ENCODE measurements at regions not wholly inside any gene's neighbourhood (a gene's known extent, or its start where the extent isn't known, plus 50 kb on each side); places are given as distances from the start of the nearest gene placed in this dataset.

DNA sequence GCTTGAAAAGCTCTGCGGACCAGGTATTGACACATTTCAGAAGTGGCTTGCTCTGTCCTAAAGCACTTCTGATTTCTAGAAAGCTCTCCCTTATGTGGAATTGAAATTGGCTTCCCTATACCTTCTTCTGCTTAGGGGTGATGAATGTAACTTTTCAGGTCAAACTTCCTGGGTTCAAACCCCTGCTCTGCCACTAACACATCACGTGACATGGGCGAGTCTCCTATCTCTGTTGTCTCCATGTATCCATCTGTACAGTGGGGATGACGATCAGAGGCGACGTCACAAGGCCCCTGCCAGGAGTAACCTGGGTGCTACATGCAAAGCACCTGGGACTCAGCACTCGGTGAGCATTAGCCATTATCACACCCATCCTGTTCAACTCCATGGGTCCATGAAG lies 73.7 kb upstream of the PIWIL1 start:
- POLR2A ChIA-PET = no interaction called here
- no peak for DNase-seq (ENCODE audit: low read depth, low spot score)
- TF ChIP-seq CTCF (IDR thresholded peaks at IDR 0.05; ENCODE audit: insufficient read depth, low read length, missing control alignments) = no peak
- no peak overlapping the region for H3K4me3 ChIP-seq (ENCODE audit: low read depth, low read length)
- CTCF ChIA-PET = no interaction called here

- TF ChIP-seq CTCF (IDR thresholded peaks at IDR 0.05; ENCODE audit: insufficient read depth, low read length, missing control alignments) = no peak
- DNase-seq (ENCODE audit: low read depth, low spot score) = no peak
- ChIA-PET POLR2A (no interaction called here), CTCF (no interaction called here)
- no peak overlapping the region for H3K4me3 ChIP-seq (ENCODE audit: low read depth, low read length)
Observed at GRCh38 chr12:130266751-130267150, 70.9 kb upstream of the PIWIL1 start.

- no peak overlapping the region for H3K4me3 ChIP-seq (ENCODE audit: low read depth, low read length)
- DNase-seq (ENCODE audit: low read depth, low spot score) = no peak
- POLR2A ChIA-PET = no interaction called here
- CTCF ChIA-PET = no interaction called here
- TF ChIP-seq CTCF (IDR thresholded peaks at IDR 0.05; ENCODE audit: insufficient read depth, low read length, missing control alignments) = no peak
Observed at GRCh38 chr12:130280231-130280630, 57.5 kb upstream of the PIWIL1 start.

DNA sequence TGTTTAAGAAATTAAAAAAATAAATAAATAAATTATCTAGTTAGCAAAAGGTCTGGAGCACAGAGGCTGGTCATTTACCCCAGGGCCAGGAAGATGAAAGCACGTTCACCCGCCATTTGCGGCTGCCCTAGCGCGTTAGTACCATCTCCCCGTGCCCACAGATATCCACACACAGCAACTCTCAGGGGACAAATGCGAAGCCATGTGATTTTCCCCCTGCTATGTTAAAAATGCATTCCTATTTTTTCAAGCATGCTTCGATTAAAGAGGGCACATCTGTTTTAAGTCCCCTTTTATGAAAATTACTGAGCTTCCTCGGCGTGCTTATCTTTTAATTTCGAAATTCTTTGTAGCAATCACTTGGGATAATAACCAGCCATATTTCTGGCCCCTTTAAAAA lies 56.9 kb upstream of the PIWIL1 start:
- TF ChIP-seq CTCF (IDR thresholded peaks at IDR 0.05; ENCODE audit: insufficient read depth, low read length, missing control alignments) = no peak

DNA sequence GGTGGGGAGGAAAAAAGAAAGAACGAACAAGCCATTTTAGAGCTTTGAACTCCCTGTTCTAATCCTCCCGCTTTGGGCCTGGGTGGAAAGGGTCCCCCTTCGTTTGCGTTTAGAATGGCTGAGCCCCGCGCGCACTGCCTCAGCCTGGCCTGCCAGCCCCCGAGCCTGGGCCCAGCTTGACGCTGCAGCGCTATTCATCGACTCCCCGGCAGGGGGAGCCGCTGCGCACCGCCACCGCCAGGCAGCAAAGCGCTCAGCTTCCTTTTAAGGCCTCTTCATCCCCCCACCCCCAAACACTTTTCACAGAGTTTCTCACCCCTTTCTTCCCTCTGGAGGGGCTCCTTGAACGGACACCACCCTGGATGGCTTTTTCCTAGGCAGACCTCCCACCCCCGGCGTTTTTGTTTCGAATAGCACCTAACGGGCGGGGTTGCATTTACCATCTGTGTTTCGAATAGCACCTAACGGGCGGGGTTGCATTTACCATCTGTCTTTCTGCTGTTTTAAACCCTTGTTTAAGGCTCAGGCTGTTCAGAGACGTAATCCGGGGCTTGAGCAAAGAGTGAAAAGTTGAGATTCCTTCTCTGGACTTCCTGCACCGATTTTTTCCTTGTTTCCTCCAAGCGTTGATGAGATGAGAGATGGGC lies 56.4 kb upstream of the PIWIL1 start:
- peak; percentile 6 for TF ChIP-seq CTCF (IDR thresholded peaks at IDR 0.05; ENCODE audit: insufficient read depth, low read length, missing control alignments)
- DNase-seq (ENCODE audit: low read depth, low spot score) = no peak
- no peak overlapping the region for H3K4me3 ChIP-seq (ENCODE audit: low read depth, low read length)

More for the DNA sequence above, 56.9 kb upstream of the PIWIL1 start:
- POLR2A ChIA-PET = no interaction called here
- H3K4me3 ChIP-seq (ENCODE audit: low read depth, low read length) = no peak overlapping the region
- CTCF ChIA-PET = no interaction called here
- DNase-seq (ENCODE audit: low read depth, low spot score) = no peak

DNA sequence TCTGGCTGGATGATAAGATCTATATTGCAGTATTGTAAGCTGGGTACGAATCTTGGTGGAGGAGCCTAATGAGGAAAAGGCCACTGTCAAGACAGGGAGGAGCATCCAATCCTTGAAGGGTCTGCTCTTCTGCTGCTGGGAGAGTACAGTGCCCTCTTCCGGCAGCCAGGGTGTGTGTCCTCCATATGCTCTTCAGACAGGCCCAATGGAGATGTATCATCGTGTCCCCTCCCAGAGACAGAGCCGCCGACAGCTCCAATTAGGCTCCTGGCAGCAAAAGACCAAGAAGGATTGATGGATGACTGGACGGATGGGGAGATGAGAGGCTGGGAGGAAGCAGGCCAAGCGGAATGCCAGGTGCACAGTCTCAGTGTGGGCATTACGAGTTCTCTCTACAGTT lies 51.6 kb upstream of the PIWIL1 start:
- TF ChIP-seq CTCF (IDR thresholded peaks at IDR 0.05; ENCODE audit: insufficient read depth, low read length, missing control alignments) = no peak
- CTCF ChIA-PET = no interaction called here
- POLR2A ChIA-PET = no interaction called here

More for the DNA sequence above, 56.4 kb upstream of the PIWIL1 start:
- POLR2A ChIA-PET = no interaction called here
- CTCF ChIA-PET = no interaction called here

More for the DNA sequence above, 51.6 kb upstream of the PIWIL1 start:
- no peak overlapping the region for H3K4me3 ChIP-seq (ENCODE audit: low read depth, low read length)
- DNase-seq (ENCODE audit: low read depth, low spot score) = no peak
